Brain microvascular endothelial cell (primary cell): ENCODE measurements at regions not wholly inside any gene's neighbourhood (a gene's known extent, or its start where the extent isn't known, plus 50 kb on each side); places are given as distances from the start of the nearest gene placed in this dataset.
"Not testable (repeated sequence)": the region's sequence is repeated elsewhere in the genome, so short reads cannot be mapped to it uniquely, and the experiment has no call there.

ENCODE experiments used
- DNase-seq: peaks from one replicate; pipeline ENCODE4 v3.0.0-alpha.2; 2020
- H3K27ac ChIP-seq: fragments of 250-450 bp; sonication (Bioruptor Pico); 2 replicates; pipeline ENCODE4 v1.5.1; 2020; ENCODE audit warnings: mild to moderate bottlenecking, moderate library complexity
- H3K27me3 ChIP-seq: fragments of 250-450 bp; sonication (Bioruptor Pico); replicated peaks from 2 replicates; pipeline ENCODE4 v1.5.1; 2020; ENCODE audit warnings: mild to moderate bottlenecking
- H3K36me3 ChIP-seq: fragments of 250-450 bp; sonication (Bioruptor Pico); replicated peaks from 2 replicates; pipeline ENCODE4 v1.5.1; 2020; ENCODE audit warnings: mild to moderate bottlenecking
- H3K4me3 ChIP-seq: 2 replicates; pipeline ENCODE4 v1.5.1; 2011; ENCODE audit warnings: low read depth, mild to moderate bottlenecking, control low read depth, low read length, moderate library complexity
- in situ Hi-C: cut with HindIII; loops from 2 replicates; pipeline ENCODE4 v1.10.0; 2017; ENCODE audit warnings: low sequenced_read_pairs, low pct_ligation_motif_present
- TF ChIP-seq, protein P1 (sequence below): IDR thresholded peaks from 2 replicates; pipeline ENCODE4 v1.5.1; 2011; ENCODE audit warnings: low read depth, mild to moderate bottlenecking, moderate library complexity, low read length, control low read depth, inconsistent platforms; ENCODE audit errors: missing control alignments

DNA sequence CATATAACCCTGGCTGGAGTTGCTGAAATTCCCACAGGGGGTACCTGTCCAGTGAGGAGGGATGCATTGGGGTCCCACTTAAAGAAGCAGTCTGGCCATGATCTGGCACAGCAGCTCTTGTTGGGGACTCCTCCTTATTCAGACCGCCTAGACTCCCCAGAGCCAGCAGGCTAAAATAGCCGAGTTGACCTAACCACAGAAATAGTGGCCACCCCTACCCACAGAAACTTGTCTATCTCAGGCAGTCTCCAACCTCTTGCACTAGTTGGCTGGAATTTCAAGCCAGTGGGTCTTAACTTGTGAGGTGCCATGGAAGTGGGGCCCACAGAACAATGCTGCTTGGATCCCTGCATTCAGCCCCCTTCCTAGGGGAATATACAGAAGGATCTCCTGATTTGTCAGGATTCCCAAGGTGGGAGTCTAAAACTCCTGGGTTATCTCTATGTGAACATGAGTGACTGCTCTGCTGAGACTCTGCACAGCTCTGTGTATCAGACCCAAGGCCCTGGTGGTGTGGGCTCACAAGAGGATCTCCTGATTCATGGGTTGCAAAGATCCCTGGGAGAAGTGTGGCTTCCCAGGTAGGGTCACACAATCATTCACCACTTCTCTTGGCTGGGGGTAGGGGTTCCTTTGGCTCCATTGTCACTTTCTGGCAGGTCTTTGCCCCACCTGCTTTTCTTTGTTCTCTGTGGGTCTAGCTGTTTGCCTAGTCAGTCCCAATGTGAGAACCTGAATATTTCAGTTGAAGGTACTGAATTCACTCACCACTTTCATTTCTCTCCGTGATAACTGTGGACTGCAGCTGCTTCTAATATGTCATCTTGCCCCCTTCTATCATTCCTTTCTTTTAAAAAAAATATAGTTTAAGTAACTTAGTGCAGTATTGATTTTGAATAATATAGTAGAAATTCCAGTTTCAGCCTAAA, 65.5 kb upstream of the CLVS2 start:
- Histone ChIP-seq H3K4me3 (no peak overlapping the region), H3K27me3 (no peaks in the 10 kb centered on the region), H3K27ac (no peak overlapping the region), H3K36me3 (no peaks in the 10 kb centered on the region)
- in situ Hi-C loops = no loop called here
- TF ChIP-seq, protein P1, sequence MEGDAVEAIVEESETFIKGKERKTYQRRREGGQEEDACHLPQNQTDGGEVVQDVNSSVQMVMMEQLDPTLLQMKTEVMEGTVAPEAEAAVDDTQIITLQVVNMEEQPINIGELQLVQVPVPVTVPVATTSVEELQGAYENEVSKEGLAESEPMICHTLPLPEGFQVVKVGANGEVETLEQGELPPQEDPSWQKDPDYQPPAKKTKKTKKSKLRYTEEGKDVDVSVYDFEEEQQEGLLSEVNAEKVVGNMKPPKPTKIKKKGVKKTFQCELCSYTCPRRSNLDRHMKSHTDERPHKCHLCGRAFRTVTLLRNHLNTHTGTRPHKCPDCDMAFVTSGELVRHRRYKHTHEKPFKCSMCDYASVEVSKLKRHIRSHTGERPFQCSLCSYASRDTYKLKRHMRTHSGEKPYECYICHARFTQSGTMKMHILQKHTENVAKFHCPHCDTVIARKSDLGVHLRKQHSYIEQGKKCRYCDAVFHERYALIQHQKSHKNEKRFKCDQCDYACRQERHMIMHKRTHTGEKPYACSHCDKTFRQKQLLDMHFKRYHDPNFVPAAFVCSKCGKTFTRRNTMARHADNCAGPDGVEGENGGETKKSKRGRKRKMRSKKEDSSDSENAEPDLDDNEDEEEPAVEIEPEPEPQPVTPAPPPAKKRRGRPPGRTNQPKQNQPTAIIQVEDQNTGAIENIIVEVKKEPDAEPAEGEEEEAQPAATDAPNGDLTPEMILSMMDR = no peak
- DNase-seq = no peak

DNA sequence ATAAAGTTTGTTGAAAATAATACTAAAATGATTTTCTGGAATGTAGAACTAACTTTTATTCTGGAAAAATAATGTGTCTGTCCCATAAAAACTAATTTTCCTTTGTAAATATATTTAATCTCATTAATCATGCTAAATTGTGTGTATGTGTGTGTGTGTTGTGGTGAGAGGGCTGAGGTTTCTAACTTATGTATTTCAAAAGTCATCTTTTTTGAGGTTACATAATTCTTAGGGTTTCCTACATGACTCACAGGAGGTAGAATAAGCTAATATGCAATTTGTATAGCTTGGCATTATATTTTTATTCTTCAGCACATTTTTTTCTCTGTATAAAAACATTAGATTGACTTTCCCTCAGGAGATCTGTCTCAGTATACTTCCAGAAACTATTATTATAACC, 64.1 kb upstream of the CLVS2 start:
- TF ChIP-seq, protein P1 = no peak
- in situ Hi-C loops = no loop called here
- no peak for DNase-seq
- Histone ChIP-seq H3K4me3 (no peak overlapping the region), H3K36me3 (no peaks in the 10 kb centered on the region), H3K27me3 (no peaks in the 10 kb centered on the region), H3K27ac (no peak overlapping the region)

DNA sequence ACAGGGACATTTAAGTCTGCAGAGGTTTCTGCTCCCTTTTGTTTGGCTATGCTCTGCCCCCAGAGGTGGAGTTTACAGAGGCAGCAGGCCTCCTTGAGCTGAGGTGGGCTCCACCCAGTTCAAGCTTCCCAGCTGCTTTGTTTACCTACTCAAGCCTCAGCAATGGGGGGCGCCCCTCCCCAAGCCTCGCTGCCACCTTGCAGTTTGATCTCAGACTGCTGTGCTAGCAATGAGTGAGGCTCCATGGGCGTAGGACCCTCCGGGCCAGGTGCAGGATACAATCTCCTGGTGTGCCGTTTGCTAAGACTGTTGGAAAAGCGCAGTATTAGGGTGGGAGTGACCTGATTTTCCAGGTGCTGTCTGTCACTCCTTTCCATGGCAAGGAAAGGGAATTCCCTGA, 51.1 kb upstream of the CLVS2 start:
- in situ Hi-C loops, H3K4me3 ChIP-seq, H3K36me3 ChIP-seq, H3K27me3 ChIP-seq, H3K27ac ChIP-seq, DNase-seq: not testable (repeated sequence)
